HEK293T (cell line): ENCODE measurements at regions not wholly inside any gene's neighbourhood (a gene's known extent, or its start where the extent isn't known, plus 50 kb on each side); places are given as distances from the start of the nearest gene placed in this dataset.

Experiments
- FOXK2 ChIP-seq: fragments of 450-650 bp; IDR thresholded peaks from 2 replicates; pipeline ENCODE4 v1.6.1; 2016; ENCODE audit warnings: mild to moderate bottlenecking
- FOXM1 ChIP-seq: fragments of 450-650 bp; IDR thresholded peaks from 2 replicates; pipeline ENCODE4 v1.6.1; 2017; ENCODE audit warnings: mild to moderate bottlenecking, borderline replicate concordance

GRCh38 chr7:49174396-49174795 lies 250.0 kb downstream of the CDC14C start:
- TF ChIP-seq FOXM1 (no peak), FOXK2 (no peak)
